Liver (tissue), 8 donors: ENCODE measurements at regions not wholly inside any gene's neighbourhood (a gene's known extent, or its start where the extent isn't known, plus 50 kb on each side); places are given as distances from the start of the nearest gene placed in this dataset.

Experiments used
- DNase-seq: peaks from one replicate; pipeline ENCODE4 v3.0.0-alpha.2; 2017; ENCODE audit warnings: low spot score
- H3K27ac ChIP-seq, 2 donors: one replicate each; pipeline ENCODE4 v1.7.0; 2013; ENCODE audit warnings: inconsistent platforms in 2 of 2, low read length in 2 of 2, control low read depth in 1 of 2, low read depth in 1 of 2, mild to moderate bottlenecking in 1 of 2
- H3K27me3 ChIP-seq, 4 donors: one replicate each; pipeline versions ENCODE4 v1.6.1 to v1.7.0; 2013; ENCODE audit warnings: low read length in 3 of 4, inconsistent platforms in 1 of 4, mild to moderate bottlenecking in 1 of 4, moderate library complexity in 1 of 4; ENCODE audit not compliant: control insufficient read depth in 4 of 4, insufficient read depth in 4 of 4
- H3K36me3 ChIP-seq, 4 donors: one replicate each; pipeline versions ENCODE4 v1.6.1 to v1.7.0; 2013; ENCODE audit warnings: low read length in 3 of 4, mild to moderate bottlenecking in 3 of 4, low read depth in 1 of 4, moderate library complexity in 1 of 4; ENCODE audit not compliant: control insufficient read depth in 4 of 4, insufficient read depth in 3 of 4
- H3K4me1 ChIP-seq, 4 donors: one replicate each; pipeline versions ENCODE4 v1.6.1 to v1.7.0; 2013; ENCODE audit warnings: low read length in 3 of 4, mild to moderate bottlenecking in 3 of 4, moderate library complexity in 1 of 4; ENCODE audit not compliant: control insufficient read depth in 4 of 4, insufficient read depth in 4 of 4
- H3K4me3 ChIP-seq, 3 donors: one replicate each; pipeline versions ENCODE4 v1.6.1 to v1.7.0; 2013; ENCODE audit warnings: low read length in 3 of 3, control low read depth in 1 of 3, low read depth in 1 of 3, mild to moderate bottlenecking in 1 of 3
- H3K9ac ChIP-seq, 2 donors: one replicate each; pipeline ENCODE4 v1.7.0; 2013; ENCODE audit warnings: low read length in 2 of 2, mild to moderate bottlenecking in 2 of 2, moderate library complexity in 2 of 2, control low read depth in 1 of 2, low read depth in 1 of 2
- H3K9me3 ChIP-seq, 4 donors: one replicate each; pipeline versions ENCODE4 v1.6.1 to v1.7.0; 2013; ENCODE audit warnings: low read length in 3 of 4; ENCODE audit not compliant: control insufficient read depth in 4 of 4
- EGR1 ChIP-seq, 2 donors: IDR thresholded peaks; 2 replicates each; pipeline ENCODE4 v1.6.1; 2016 to 2018; ENCODE audit warnings: antibody characterized with exemption in 2 of 2, low read depth in 2 of 2
- FOXA2 ChIP-seq: IDR thresholded peaks from 2 replicates; pipeline ENCODE4 v1.6.1; 2016; ENCODE audit warnings: antibody characterized with exemption
- GABPA ChIP-seq, 2 donors: IDR thresholded peaks in 1 of 2; conservative IDR thresholded peaks in 1 of 2; 2 replicates each; pipeline ENCODE4 v1.6.1; 2016; ENCODE audit warnings: antibody characterized with exemption in 2 of 2, mild to moderate bottlenecking in 1 of 2, moderate library complexity in 1 of 2
- HNF4A ChIP-seq, 2 donors: conservative IDR thresholded peaks; 2 replicates each; pipeline ENCODE4 v1.6.1; 2016; ENCODE audit warnings: antibody characterized with exemption in 2 of 2, mild to moderate bottlenecking in 2 of 2
- HNF4G ChIP-seq: IDR thresholded peaks from 2 replicates; pipeline ENCODE4 v1.6.1; 2016; ENCODE audit warnings: antibody characterized with exemption
- JUND ChIP-seq, 2 donors: IDR thresholded peaks; 2 replicates each; pipeline ENCODE4 v1.6.1; 2016; ENCODE audit warnings: antibody characterized with exemption in 2 of 2
- NR2F2 ChIP-seq: IDR thresholded peaks from 2 replicates; pipeline ENCODE4 v1.6.1; 2016; ENCODE audit warnings: antibody characterized with exemption
- RAD21 ChIP-seq, 2 donors: IDR thresholded peaks; 2 replicates each; pipeline ENCODE4 v1.6.1; 2016; ENCODE audit warnings: antibody characterized with exemption in 2 of 2, mild to moderate bottlenecking in 2 of 2
- RXRA ChIP-seq, 2 donors: IDR thresholded peaks; 2 replicates each; pipeline ENCODE4 v1.6.1; 2017 to 2018; ENCODE audit warnings: antibody characterized with exemption in 2 of 2, mild to moderate bottlenecking in 1 of 2
- SP1 ChIP-seq: IDR thresholded peaks from 2 replicates; pipeline ENCODE4 v1.6.1; 2018; ENCODE audit warnings: antibody characterized with exemption, mild to moderate bottlenecking
- TAF1 ChIP-seq: conservative IDR thresholded peaks from 2 replicates; pipeline ENCODE4 v1.6.1; 2016; ENCODE audit warnings: antibody characterized with exemption, mild to moderate bottlenecking
- YY1 ChIP-seq: IDR thresholded peaks from 2 replicates; pipeline ENCODE4 v1.6.1; 2016; ENCODE audit warnings: antibody characterized with exemption, mild to moderate bottlenecking
- WGBS: extraction: QIAGEN DNeasy Blood & Tissue Kit; methylation state at CpG from one replicate; pipeline ENCODE4 v1.1.7; 2013; 5-methylcytosine and 5-hydroxymethylcytosine counted together
- TF ChIP-seq, protein P1 (sequence below): fragments of 150-350 bp; IDR thresholded peaks from 2 replicates; pipeline ENCODE4 v1.5.1; 2017; ENCODE audit warnings: improper control_type of control experiment, low read depth, low read length; ENCODE audit not compliant: missing input control
- TF ChIP-seq, protein P2 (sequence below): IDR thresholded peaks from 2 replicates; pipeline ENCODE4 v1.6.1; 2016; ENCODE audit warnings: antibody characterized with exemption
- TF ChIP-seq, protein P3 (sequence below): IDR thresholded peaks from 2 replicates; pipeline ENCODE4 v1.6.1; 2016; ENCODE audit warnings: antibody characterized with exemption
- donor health status: healthy.
- donor health status: healthy.
- donor health status: healthy.
- donor health status: healthy.
- donor health status: healthy.

DNA sequence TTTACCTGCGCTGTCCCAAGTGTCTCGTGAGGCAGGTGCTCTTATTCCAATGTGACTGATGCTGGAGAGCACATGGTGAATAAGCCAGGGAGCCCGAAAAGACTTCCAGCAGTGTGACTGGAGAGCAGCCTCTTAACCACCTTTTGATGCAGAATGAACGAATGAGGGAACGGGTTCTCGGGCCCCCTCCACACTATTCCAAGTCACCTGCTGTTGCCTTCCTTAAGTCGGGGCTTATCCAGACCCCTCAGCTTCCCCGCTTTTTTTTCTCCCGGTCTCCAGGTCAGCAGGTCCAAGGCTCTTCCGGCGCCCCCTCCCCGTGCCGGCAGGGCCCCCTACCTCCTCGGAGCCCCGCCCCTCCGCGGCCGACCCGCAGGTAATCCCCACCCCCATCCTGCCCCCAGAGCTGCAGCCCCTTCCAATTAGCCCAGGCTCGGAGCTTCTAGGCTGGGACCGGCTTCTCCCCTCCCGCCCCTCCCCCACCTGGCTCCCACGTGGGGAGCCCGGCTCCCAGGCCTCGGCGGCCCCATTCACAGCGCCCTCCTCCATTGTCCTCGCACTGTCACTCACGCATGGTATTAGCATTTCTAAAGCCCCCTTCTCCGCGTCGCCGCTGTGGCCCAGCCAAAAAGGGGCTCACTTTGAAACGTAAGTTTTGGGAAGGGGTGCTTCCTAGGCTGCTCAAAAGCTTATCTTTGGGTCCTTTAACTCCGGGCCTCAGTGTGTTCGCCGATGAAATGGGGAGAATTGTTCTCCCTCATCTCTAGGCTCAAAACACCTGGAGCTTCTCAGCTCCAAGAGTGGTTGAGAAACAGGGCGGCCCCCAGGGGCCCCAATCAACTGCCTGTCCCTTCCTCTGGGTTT lies 56.2 kb upstream of the PJA1 start:
- WGBS, result 26% methylated on average over 38 of the region's 38 CpGs

DNA sequence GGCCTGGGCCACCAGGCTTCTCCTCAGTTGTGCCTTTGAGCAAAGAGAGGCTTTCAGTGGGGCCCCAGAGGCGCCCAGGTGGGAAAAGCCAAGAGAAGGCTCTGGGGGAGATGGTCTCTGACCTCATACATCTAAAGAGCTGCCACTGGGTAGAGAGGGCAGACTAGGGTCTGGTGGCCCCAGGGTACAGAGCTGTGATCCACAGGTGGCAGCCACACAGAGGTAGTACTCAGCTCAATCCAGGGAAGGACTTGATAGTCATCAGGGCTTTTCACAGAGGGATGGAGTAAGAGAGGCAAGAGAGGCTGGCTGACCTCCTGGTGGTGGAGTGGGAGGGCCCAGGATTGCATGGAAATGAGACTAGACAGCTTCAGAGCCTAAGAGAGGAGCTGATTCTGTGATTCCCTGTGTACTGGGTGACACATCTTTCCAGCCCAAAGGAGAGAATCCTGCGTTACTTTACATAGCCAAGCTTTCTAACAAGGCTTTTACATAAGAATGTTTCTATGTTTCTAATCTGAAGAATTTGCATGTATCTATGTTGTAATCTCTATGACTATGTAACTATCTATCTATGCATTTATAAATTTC lies 53.2 kb upstream of the PJA1 start:
- no peak overlapping the region for H3K4me3 ChIP-seq
- no peak overlapping the region for H3K9ac ChIP-seq
- H3K4me1 ChIP-seq, result no peaks in the 10 kb centered on the region
- no peaks in the 10 kb centered on the region for H3K36me3 ChIP-seq
- no peaks in the 10 kb centered on the region for H3K9me3 ChIP-seq
- TF ChIP-seq, protein P1, sequence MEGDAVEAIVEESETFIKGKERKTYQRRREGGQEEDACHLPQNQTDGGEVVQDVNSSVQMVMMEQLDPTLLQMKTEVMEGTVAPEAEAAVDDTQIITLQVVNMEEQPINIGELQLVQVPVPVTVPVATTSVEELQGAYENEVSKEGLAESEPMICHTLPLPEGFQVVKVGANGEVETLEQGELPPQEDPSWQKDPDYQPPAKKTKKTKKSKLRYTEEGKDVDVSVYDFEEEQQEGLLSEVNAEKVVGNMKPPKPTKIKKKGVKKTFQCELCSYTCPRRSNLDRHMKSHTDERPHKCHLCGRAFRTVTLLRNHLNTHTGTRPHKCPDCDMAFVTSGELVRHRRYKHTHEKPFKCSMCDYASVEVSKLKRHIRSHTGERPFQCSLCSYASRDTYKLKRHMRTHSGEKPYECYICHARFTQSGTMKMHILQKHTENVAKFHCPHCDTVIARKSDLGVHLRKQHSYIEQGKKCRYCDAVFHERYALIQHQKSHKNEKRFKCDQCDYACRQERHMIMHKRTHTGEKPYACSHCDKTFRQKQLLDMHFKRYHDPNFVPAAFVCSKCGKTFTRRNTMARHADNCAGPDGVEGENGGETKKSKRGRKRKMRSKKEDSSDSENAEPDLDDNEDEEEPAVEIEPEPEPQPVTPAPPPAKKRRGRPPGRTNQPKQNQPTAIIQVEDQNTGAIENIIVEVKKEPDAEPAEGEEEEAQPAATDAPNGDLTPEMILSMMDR, result no peak
- no peak for TF ChIP-seq HNF4G
- TF ChIP-seq GABPA (IDR thresholded peaks at IDR 0.05 in 1 of 2, conservative IDR thresholded peaks at IDR 0.05 in 1 of 2), result no peak
- no peak for TF ChIP-seq TAF1
- no peak for TF ChIP-seq EGR1 (IDR thresholded peaks at IDR 0.05; ENCODE audit: low read depth in 2 of 2)
- TF ChIP-seq NR2F2, result no peak
- TF ChIP-seq, protein P2, sequence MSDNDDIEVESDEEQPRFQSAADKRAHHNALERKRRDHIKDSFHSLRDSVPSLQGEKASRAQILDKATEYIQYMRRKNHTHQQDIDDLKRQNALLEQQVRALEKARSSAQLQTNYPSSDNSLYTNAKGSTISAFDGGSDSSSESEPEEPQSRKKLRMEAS, result no peak
- TF ChIP-seq, protein P3, sequence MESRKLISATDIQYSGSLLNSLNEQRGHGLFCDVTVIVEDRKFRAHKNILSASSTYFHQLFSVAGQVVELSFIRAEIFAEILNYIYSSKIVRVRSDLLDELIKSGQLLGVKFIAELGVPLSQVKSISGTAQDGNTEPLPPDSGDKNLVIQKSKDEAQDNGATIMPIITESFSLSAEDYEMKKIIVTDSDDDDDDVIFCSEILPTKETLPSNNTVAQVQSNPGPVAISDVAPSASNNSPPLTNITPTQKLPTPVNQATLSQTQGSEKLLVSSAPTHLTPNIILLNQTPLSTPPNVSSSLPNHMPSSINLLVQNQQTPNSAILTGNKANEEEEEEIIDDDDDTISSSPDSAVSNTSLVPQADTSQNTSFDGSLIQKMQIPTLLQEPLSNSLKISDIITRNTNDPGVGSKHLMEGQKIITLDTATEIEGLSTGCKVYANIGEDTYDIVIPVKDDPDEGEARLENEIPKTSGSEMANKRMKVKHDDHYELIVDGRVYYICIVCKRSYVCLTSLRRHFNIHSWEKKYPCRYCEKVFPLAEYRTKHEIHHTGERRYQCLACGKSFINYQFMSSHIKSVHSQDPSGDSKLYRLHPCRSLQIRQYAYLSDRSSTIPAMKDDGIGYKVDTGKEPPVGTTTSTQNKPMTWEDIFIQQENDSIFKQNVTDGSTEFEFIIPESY, result no peak
- no peak for TF ChIP-seq FOXA2
- no peak for TF ChIP-seq YY1
- TF ChIP-seq HNF4A (conservative IDR thresholded peaks at IDR 0.05), result no peak
- no peak for TF ChIP-seq RXRA (IDR thresholded peaks at IDR 0.05)
- no peak for TF ChIP-seq SP1
- 92% methylated on average over 2 of the region's 2 CpGs for WGBS
- H3K27ac ChIP-seq, result no peak overlapping the region
- H3K27me3 ChIP-seq, result no peaks in the 10 kb centered on the region
- DNase-seq, result no peak

More for the DNA sequence above, 56.2 kb upstream of the PJA1 start:
- Histone ChIP-seq H3K9ac (no peak overlapping the region), H3K4me1 (no peaks in the 10 kb centered on the region), H3K27ac (no peak overlapping the region), H3K27me3 (no peaks in the 10 kb centered on the region), H3K9me3 (no peaks in the 10 kb centered on the region), H3K4me3 (no peak overlapping the region), H3K36me3 (no peaks in the 10 kb centered on the region)
- DNase-seq, result no peak
- TF ChIP-seq, protein P3, result no peak
- TF ChIP-seq YY1 (no peak), NR2F2 (no peak), GABPA (IDR thresholded peaks at IDR 0.05 in 1 of 2, conservative IDR thresholded peaks at IDR 0.05 in 1 of 2) (no peak), EGR1 (IDR thresholded peaks at IDR 0.05; ENCODE audit: low read depth in 2 of 2) (no peak), TAF1 (no peak), RAD21 (IDR thresholded peaks at IDR 0.05) (no peak), HNF4G (no peak), RXRA (IDR thresholded peaks at IDR 0.05) (no peak), JUND (IDR thresholded peaks at IDR 0.05) (no peak)
- TF ChIP-seq, protein P1, result no peak
- TF ChIP-seq, protein P2, result no peak
